ENCODE measurements at regions not wholly inside any gene's neighbourhood (a gene's known extent, or its start where the extent isn't known, plus 50 kb on each side); places are given as distances from the start of the nearest gene placed in this dataset.
A peak's percentile ranks its signal among the peaks of the same experiment; 100 is the strongest.
"Not testable (repeated sequence)": the region's sequence is repeated elsewhere in the genome, so short reads cannot be mapped to it uniquely, and the experiment has no call there.

GRCh38 chr14:59123531-59123930 lies 64.9 kb upstream of the DAAM1 start:
- FAIRE-seq (no peak), DNase-seq (ENCODE audit: insufficient read length) (no peak)
- TF ChIP-seq POLR2AphosphoS5 (IDR thresholded peaks at IDR 0.05; ENCODE audit: low read depth, low read length) (no peak), POLR2A (IDR thresholded peaks at IDR 0.05; ENCODE audit: low read depth, low read length) (no peak), TAF1 (IDR thresholded peaks at IDR 0.05; ENCODE audit: borderline replicate concordance, low read depth, low read length) (no peak)

DNA sequence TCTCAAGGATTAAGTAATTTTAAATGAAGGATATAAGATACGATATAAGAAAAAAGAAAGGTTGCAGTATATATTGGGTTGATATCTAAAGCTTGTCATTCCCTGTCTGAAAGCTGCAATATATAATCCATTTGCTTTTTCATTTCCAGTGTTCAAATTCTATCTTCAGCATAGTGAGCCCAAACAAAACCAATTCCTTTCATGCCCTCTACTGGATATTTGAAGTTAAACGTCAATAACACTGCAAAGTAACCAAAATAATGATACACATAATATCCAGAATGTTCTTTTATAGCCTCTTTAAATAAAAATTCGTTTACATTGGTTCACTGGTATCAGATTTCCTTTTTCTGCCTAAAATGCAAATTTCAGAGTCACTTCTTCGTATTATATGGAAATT lies 64.5 kb upstream of the DAAM1 start:
- DNase-seq (ENCODE audit: insufficient read length) = no peak
- peak; percentile 5 for FAIRE-seq
- TF ChIP-seq POLR2A (IDR thresholded peaks at IDR 0.05; ENCODE audit: low read depth, low read length) (no peak), POLR2AphosphoS5 (IDR thresholded peaks at IDR 0.05; ENCODE audit: low read depth, low read length) (no peak), TAF1 (IDR thresholded peaks at IDR 0.05; ENCODE audit: borderline replicate concordance, low read depth, low read length) (no peak)

DNA sequence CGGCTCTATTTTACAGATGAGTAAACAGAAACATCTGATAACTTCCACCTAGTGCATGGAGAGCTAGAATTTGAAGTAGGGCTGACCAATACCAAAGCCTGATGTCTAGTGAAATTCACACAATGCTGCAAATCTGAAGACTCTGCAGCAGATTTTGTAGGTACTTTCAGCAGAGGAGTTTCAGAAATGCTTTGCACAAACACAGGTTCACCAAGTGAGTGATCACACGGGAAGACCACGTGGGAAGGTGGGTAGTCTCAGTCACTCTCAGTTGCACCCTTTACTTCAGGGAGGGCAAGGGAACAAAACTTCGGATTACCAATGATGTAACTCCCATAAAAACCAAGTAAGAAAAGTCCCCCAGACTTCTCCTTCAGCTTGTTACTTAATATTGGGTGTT lies 63.3 kb upstream of the DAAM1 start:
- TF ChIP-seq TAF1 (IDR thresholded peaks at IDR 0.05; ENCODE audit: borderline replicate concordance, low read depth, low read length) = no peak
- TF ChIP-seq POLR2A (IDR thresholded peaks at IDR 0.05; ENCODE audit: low read depth, low read length) = no peak
- TF ChIP-seq POLR2AphosphoS5 (IDR thresholded peaks at IDR 0.05; ENCODE audit: low read depth, low read length) = no peak
- FAIRE-seq = no peak
- DNase-seq (ENCODE audit: insufficient read length) = no peak

- DNase-seq (ENCODE audit: insufficient read length) (peak; percentile 6), FAIRE-seq (peak; percentile 90)
- TF ChIP-seq POLR2A (IDR thresholded peaks at IDR 0.05; ENCODE audit: low read depth, low read length) (no peak), TAF1 (IDR thresholded peaks at IDR 0.05; ENCODE audit: borderline replicate concordance, low read depth, low read length) (no peak), POLR2AphosphoS5 (IDR thresholded peaks at IDR 0.05; ENCODE audit: low read depth, low read length) (no peak)
These were observed 61.6 kb upstream of the DAAM1 start for GRCh38 chr14:59126714-59127436.

- TF ChIP-seq TAF1 (IDR thresholded peaks at IDR 0.05; ENCODE audit: borderline replicate concordance, low read depth, low read length) (no peak), POLR2A (IDR thresholded peaks at IDR 0.05; ENCODE audit: low read depth, low read length) (no peak), POLR2AphosphoS5 (IDR thresholded peaks at IDR 0.05; ENCODE audit: low read depth, low read length) (no peak)
- FAIRE-seq (peak; percentile 42), DNase-seq (ENCODE audit: insufficient read length) (no peak)
These were observed 61.1 kb upstream of the DAAM1 start for GRCh38 chr14:59127437-59127732.

DNA sequence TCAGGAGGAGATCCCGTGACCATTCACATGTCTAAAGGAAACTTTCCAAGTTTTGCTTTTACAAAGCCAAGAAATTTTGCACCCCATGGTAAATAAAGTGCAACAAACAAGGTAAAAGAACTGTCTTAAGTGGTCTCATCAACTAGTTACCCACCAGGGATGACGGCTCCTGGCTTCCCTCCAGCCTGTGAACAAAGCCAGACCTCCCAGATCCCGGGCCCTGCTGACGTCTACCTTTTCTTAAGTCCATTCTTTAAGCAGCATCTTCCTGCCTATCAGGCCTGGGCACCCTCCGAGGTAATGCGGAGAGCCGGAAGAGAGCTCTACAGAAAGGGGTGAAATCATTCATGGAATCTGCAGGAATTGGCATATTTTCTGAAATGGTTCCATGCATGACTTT lies 58.0 kb upstream of the DAAM1 start:
- no peak for TF ChIP-seq POLR2A (IDR thresholded peaks at IDR 0.05; ENCODE audit: low read depth, low read length)
- TF ChIP-seq TAF1 (IDR thresholded peaks at IDR 0.05; ENCODE audit: borderline replicate concordance, low read depth, low read length) = no peak
- TF ChIP-seq POLR2AphosphoS5 (IDR thresholded peaks at IDR 0.05; ENCODE audit: low read depth, low read length) = no peak
- DNase-seq (ENCODE audit: insufficient read length) = no peak
- FAIRE-seq = no peak

GRCh38 chr14:59131938-59132795 lies 56.3 kb upstream of the DAAM1 start:
- DNase-seq (ENCODE audit: insufficient read length) (no peak), FAIRE-seq (no peak)

DNA sequence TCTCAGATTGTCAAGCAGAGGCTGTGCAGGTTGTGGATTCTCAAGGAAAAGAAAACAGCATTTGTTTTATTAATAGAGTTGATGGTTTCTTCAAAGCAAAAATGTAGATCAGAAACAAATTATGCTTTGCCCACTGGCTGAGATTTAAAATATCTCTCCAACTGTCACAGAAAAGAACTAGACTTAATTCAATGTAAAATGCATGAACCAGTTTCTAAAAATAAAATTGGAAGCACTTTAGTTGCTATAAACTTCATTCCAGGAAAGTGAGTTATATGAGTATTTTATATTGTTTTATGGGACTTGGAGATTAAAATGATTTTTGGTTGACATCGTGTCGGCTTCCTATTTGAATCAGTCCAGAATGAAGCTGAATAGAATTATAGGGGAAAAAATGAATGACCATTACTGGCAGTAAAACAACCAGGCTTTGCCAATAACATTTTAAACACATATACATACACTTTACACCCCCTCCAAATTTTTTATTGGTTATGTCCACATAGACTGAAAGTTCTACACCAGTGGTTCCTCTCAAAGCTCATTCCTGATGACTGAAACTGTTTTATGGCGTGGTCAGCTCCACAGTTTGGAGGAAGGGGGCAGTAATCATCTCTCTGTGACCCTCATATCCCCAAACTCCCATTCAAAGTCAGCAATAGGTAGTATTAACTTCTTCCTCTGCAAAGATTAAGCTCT lies 55.5 kb upstream of the DAAM1 start:
- FAIRE-seq (no peak), DNase-seq (ENCODE audit: insufficient read length) (no peak)

More at GRCh38 chr14:59131938-59132795, 56.3 kb upstream of the DAAM1 start:
- TF ChIP-seq TAF1 (IDR thresholded peaks at IDR 0.05; ENCODE audit: borderline replicate concordance, low read depth, low read length) = no peak

GRCh38 chr14:59133709-59134108 lies 54.8 kb upstream of the DAAM1 start:
- no peak for TF ChIP-seq POLR2AphosphoS5 (IDR thresholded peaks at IDR 0.05; ENCODE audit: low read depth, low read length)
- no peak for TF ChIP-seq POLR2A (IDR thresholded peaks at IDR 0.05; ENCODE audit: low read depth, low read length)
- TF ChIP-seq TAF1 (IDR thresholded peaks at IDR 0.05; ENCODE audit: borderline replicate concordance, low read depth, low read length) = no peak
- FAIRE-seq = no peak
- no peak for DNase-seq (ENCODE audit: insufficient read length)

More for the DNA sequence above, 55.5 kb upstream of the DAAM1 start:
- no peak for TF ChIP-seq POLR2A (IDR thresholded peaks at IDR 0.05; ENCODE audit: low read depth, low read length)
- no peak for TF ChIP-seq POLR2AphosphoS5 (IDR thresholded peaks at IDR 0.05; ENCODE audit: low read depth, low read length)
- no peak for TF ChIP-seq TAF1 (IDR thresholded peaks at IDR 0.05; ENCODE audit: borderline replicate concordance, low read depth, low read length)

- TF ChIP-seq POLR2AphosphoS5 (IDR thresholded peaks at IDR 0.05; ENCODE audit: low read depth, low read length) (no peak), TAF1 (IDR thresholded peaks at IDR 0.05; ENCODE audit: borderline replicate concordance, low read depth, low read length) (no peak), POLR2A (IDR thresholded peaks at IDR 0.05; ENCODE audit: low read depth, low read length) (no peak)
- no peak for DNase-seq (ENCODE audit: insufficient read length)
- no peak for FAIRE-seq
These were observed 54.2 kb upstream of the DAAM1 start for GRCh38 chr14:59134307-59134706.

- DNase-seq (ENCODE audit: insufficient read length) (no peak), FAIRE-seq (no peak)
- no peak for TF ChIP-seq POLR2A (IDR thresholded peaks at IDR 0.05; ENCODE audit: low read depth, low read length)
These were observed 51.2 kb upstream of the DAAM1 start for GRCh38 chr14:59137256-59137655.

GRCh38 chr14:59138576-59138975 lies 49.9 kb upstream of the DAAM1 start:
- FAIRE-seq; DNase-seq (ENCODE audit: insufficient read length): not testable (repeated sequence)
